NCI-H524 treated with DMSO at 0.1 percent for 48 hours (cell line): ENCODE measurements at regions not wholly inside any gene's neighbourhood (a gene's known extent, or its start where the extent isn't known, plus 50 kb on each side); places are given as distances from the start of the nearest gene placed in this dataset.

Experiments
- DNase-seq: peaks from one replicate; lab custom pipeline; 2025; lab: John Stamatoyannopoulos, UW

DNA sequence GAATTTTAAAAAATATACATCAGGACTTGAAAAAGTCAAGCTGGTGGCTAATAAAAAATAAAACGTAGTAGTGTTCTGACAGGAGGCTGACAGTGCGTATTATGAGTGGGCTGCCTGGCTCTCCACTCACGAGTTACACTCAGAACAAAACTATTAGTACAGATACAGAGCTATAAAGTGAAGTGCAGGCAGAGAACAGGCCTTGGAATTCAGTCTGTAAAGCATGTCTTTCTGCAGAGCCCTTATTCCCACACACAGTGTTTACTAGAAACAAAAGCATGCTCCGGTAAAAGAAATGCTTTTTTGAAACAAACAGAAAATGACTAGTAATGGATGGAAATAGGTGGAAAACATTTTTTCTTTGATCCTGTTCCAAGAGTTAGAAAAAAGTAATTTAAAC, 334.7 kb downstream of the DIRAS2 start:
- DNase-seq = no peak

DNA sequence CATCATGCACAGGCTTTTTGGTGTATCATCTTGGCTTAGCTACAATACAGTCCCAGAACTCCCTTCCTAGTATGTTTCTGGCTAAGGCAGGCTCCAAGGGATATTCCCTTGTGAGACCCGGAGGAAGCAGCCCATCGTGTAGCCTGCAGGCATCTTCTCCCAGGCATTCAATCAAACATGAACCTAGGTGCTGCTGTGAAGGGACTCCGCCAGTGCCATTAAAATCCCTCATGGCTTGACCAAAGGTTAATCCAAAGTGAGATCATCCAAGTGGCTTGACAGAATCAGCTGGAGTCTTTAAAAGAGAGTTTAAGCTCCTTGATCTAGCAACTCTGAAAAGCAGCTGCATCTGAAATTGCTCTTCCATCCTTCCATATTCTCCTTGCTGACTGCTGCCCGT, 333.9 kb downstream of the DIRAS2 start:
- DNase-seq = no peak

DNA sequence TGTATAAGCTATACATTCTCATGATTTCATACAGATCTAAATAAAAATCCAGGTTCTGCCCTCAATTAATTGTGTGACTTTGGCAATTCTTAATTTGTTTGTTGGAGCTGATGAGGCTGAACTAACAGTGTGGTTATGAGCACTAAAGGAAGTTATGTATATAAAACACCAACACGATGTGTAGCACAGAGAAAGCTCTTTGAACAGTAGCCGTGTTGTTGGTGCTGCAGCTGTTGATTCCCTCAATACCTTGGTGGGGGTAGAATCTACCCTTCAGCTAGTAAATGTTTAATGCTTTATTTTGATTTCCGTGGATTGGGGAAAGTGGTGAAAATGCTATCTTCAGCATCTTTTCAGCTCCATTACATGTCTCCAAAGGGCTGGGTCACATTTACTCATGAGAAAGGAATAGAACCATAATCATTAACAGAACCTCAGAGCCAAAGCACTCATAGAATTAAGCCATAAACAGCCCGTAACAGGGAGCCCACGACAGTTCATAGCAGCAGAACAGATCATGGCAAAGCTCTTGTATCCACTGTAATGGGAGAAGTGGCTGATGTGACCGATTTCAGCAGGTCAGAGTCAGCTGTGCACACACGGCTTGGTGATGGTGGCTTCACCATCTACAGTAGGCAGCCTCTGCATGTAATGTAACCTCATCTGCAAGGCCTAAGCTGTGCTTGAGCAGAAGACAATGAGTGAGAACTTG, 332.7 kb downstream of the DIRAS2 start:
- no peak for DNase-seq

DNA sequence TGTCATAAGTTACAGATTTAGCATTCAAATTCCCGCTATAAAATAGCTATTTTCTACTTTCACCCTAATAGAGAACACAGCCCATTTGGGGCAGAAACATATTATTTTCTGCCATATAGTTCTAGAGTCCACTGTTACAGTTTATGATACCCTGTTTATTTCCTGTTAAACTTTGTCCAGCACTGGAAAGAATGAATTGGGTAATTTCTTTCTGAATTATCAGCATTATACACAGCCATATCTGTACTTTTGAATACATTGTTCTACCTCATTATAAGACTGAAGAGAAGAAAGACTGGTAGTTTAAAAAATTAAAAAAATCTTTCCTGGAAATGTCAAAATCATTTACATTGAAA, 332.1 kb downstream of the DIRAS2 start:
- DNase-seq = no peak

GRCh38 chr9:90311811-90312210, 330.8 kb downstream of the DIRAS2 start:
- DNase-seq = no peak

DNA sequence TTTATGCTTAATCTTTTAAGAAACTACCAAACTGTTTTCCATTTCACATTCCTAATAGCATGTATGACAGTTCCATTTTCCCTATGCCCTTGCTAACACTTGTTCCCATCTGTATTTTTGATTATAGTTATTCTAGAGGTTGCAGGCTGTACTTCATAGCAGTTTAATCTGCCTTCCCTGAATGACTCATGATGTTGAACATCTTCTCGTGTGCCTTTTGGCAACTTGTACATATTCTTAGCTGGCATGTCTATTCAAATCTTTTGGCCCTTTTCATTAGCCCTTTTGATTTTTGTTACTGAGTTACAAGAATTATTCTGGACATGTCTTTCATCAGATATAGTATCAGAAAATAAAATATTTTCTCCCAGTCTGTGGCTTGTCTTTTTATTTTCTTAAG, 320.3 kb downstream of the DIRAS2 start:
- no peak for DNase-seq

DNA sequence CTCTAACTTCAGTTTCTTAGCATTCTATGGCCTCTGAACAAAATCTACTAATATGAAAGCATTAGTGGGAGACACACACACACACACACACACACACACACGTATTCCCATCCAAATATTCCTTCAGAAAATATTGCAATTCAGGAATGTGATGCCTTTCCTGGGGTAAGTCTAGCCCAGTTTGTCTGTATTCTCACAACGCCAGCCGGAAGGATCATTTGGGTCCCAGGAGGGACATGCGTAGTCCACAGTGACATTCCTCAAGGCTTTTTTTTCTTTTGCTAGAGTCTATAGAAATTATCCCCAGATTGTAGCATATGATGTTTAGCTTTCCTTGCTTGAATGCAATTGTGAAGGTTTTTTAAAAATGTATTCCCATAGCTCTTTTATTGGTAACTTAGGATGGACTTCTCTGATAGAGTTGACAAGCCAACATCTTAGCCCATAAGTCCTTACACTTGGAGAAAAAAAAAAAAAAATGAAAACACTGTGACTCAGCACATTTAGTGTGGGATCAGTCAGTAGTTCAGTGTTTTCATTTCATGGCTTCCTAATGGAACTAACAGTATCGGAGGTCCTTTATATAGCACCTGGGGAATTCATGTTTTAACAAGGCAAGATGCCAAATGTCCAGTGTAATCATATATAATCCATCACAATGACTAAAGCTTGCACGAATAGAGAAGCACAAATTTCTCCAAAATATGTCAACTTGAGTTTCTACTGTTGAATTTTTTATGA, 316.5 kb downstream of the DIRAS2 start:
- DNase-seq = no peak

- no peak for DNase-seq
Observed at GRCh38 chr9:90330231-90330630, 312.4 kb downstream of the DIRAS2 start.

- DNase-seq = no peak
Observed at GRCh38 chr9:90331826-90332575, 310.6 kb downstream of the DIRAS2 start.

- no peak for DNase-seq
Observed at GRCh38 chr9:90333226-90333625, 309.4 kb downstream of the DIRAS2 start.

DNA sequence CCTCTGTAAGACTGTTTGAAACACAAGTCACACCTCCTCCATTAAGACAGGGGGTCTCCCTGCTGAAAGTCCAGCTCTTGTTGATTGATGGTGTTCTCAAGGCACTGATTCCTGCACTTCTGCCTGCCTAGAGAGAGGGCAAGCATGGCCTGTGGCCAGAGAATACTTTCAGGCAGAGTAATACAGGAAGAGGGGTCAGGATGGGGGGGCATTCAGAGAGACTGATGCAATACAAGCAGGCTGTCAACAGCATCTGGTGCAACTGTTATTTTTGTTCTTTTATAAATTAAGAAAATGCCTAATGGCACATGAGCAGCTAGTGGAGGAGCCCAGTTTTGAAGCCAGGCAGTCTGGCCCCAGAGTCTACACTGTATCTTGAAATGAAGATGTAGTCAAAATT, 302.2 kb downstream of the DIRAS2 start:
- DNase-seq = no peak

DNA sequence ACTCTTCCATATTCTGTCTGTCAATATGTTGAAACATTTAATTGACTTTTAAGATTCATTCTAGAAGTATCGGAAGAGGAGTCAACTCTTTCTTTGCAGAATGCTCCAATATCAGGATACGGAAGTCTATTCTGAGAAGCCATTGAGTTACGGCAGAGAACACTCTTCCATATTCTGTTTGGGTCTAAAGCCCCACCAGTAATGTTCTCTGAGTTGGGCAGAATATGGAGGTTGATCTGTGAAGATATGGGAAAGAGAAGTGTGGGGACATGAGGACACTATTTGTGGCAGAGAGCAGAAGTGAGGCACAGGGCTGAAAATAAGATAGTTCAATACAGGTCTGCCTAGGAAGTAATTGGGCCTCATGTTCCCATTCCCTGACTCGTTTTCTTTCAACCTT, 300.0 kb downstream of the DIRAS2 start:
- DNase-seq = no peak

GRCh38 chr9:90343366-90343765, 299.3 kb downstream of the DIRAS2 start:
- DNase-seq = no peak

- no peak for DNase-seq
Observed at GRCh38 chr9:90343991-90344390, 298.6 kb downstream of the DIRAS2 start.

DNA sequence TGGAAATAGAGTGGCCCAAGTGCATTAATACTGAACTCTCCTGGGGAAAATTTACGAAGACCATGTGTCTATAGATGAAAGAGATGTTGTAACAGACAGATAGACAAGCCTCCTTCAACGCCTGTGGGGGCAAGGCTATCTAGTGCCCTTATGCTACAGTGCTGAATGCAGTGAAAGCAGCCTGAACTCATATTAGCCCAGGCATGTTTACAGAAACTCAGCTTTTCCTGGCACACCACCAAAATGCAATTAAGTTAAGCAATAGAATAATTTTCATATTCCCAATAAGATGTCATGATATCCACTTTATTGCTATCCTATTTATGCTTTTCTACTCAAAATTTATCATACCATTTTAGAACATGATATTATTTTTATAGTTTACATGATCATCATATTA, 277.0 kb downstream of the DIRAS2 start:
- DNase-seq = no peak

- DNase-seq = no peak
Observed at GRCh38 chr9:90368241-90368640, 274.4 kb downstream of the DIRAS2 start.

GRCh38 chr9:90368928-90369327, 273.7 kb downstream of the DIRAS2 start:
- no peak for DNase-seq

GRCh38 chr9:90379771-90380170, 262.9 kb downstream of the DIRAS2 start:
- no peak for DNase-seq

DNA sequence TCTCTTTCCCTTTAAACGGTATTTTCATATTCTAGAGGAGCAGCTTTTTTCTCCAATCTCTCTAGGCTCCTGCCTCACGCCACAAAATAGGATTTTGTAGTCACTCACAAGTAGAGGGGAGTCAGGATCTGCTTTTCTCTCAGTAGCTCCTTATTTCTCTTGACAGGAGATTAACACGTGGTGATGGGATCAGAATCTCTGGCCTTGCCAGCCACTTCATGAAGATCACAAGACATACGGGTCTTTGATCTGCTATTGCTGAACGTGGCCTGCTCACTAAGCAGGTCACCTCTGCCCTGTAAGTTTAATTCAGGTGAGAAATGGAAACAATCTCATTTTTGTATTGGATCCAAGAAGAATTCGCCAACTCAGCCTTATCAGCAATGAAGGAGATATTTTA, 257.5 kb downstream of the DIRAS2 start:
- no peak for DNase-seq

DNA sequence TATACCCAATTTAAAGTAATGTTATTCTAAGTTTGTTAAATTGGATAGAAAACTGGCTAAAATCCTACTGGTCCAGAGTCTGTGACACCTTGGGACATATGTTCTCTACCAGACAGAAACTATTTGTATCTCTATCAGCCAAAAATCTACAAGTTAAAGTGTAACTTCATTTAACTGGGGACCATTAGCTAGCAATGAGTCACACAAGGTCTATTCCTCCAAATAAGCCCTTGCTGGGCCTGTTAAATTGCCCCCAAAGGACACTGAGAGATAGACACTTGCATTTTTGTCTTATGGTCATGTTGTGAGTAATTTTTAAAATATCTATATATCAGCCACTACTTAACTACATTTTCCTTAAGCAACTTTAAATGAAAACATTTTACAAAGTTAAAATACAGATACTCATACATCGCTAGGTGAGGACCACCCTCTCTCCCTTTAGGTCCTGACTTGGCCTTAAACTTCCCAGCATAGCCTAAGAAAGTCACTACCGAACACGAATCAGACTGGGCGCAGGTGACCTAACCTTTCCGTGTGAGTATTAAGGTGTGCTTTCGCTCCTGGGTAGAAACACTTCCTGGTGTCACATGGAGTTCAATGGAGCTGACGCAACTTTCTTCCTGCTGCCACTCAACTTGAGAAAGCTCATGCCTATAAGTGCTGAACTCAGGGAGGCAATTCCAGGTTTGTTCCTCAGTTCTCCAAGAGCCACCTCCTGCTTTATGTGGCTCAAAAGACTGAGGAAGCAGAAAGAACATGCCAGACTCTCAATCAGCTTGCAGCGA, 249.1 kb downstream of the DIRAS2 start:
- no peak for DNase-seq

DNA sequence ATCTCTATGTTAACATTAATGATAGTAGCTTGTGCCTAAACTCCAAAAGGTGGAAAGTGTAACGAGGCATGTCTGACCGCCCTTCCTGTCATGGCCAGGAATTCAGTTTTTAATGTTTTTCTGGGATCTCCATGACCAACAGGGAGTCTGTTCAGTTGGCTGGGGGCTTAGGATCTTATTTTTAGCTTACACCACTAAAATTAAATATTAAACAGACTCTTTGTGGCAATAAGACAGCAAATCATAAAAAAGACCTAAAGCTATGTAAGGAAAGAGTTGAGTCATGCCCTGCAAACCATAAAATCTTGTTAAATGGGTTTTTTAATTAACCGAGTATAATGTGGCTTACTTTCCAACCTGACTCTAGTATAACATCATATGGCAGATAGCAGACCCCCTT, 247.8 kb downstream of the DIRAS2 start:
- no peak for DNase-seq

GRCh38 chr9:90400091-90400490, 242.5 kb downstream of the DIRAS2 start:
- DNase-seq = no peak
